ENCODE measurements at regions not wholly inside any gene's neighbourhood (a gene's known extent, or its start where the extent isn't known, plus 50 kb on each side); places are given as distances from the start of the nearest gene placed in this dataset.
"Not testable (repeated sequence)": the region's sequence is repeated elsewhere in the genome, so short reads cannot be mapped to it uniquely, and the experiment has no call there.

GRCh38 chr18:8525692-8526091 is 83.5 kb upstream of the RAB12 start:
- no peak for ATAC-seq
- no peak for DNase-seq
- intact Hi-C loops (cut with DNase I) = no loop called here

- DNase-seq (no peak), ATAC-seq (no peak)
- intact Hi-C loops (cut with DNase I) = no loop called here
These were observed 82.9 kb upstream of the RAB12 start for GRCh38 chr18:8526332-8526731.

GRCh38 chr18:8529609-8530008 is 79.6 kb upstream of the RAB12 start:
- ATAC-seq (no peak), DNase-seq (no peak)
- intact Hi-C loops (cut with DNase I) = no loop called here

GRCh38 chr18:8531084-8531483 is 78.2 kb upstream of the RAB12 start:
- intact Hi-C loops (cut with DNase I); ATAC-seq; DNase-seq: not testable (repeated sequence)

- DNase-seq (no peak), ATAC-seq (no peak)
- intact Hi-C loops (cut with DNase I) = no loop called here
These were observed 73.0 kb upstream of the RAB12 start for GRCh38 chr18:8536231-8536630.

- ATAC-seq (no peak), DNase-seq (no peak)
- intact Hi-C loops (cut with DNase I) = no loop called here
These were observed 72.3 kb upstream of the RAB12 start for GRCh38 chr18:8536922-8537321.

GRCh38 chr18:8537400-8537799 is 71.8 kb upstream of the RAB12 start:
- DNase-seq (no peak), ATAC-seq (no peak)
- intact Hi-C loops (cut with DNase I) = no loop called here

GRCh38 chr18:8538935-8539334 is 70.3 kb upstream of the RAB12 start:
- ATAC-seq = no peak
- intact Hi-C loops (cut with DNase I) = no loop called here
- no peak for DNase-seq

GRCh38 chr18:8546677-8547076 is 62.6 kb upstream of the RAB12 start:
- intact Hi-C loops (cut with DNase I) = no loop called here
- ATAC-seq (no peak), DNase-seq (no peak)

- peak in 1 of 2 donors; percentile 18 for ATAC-seq
- intact Hi-C loops (cut with DNase I) = no loop called here
These were observed 61.1 kb upstream of the RAB12 start for GRCh38 chr18:8548186-8548585.

GRCh38 chr18:8549254-8549757 is 59.9 kb upstream of the RAB12 start:
- DNase-seq = no peak
- intact Hi-C loops (cut with DNase I) = no loop called here
- ATAC-seq = no peak

More at GRCh38 chr18:8548186-8548585, 61.1 kb upstream of the RAB12 start:
- no peak for DNase-seq

GRCh38 chr18:8552151-8552550 is 57.1 kb upstream of the RAB12 start:
- intact Hi-C loops (cut with DNase I) = no loop called here
- no peak for ATAC-seq

GRCh38 chr18:8554354-8554753 is 54.9 kb upstream of the RAB12 start:
- no peak for DNase-seq
- intact Hi-C loops (cut with DNase I) = no loop called here

More at GRCh38 chr18:8552151-8552550, 57.1 kb upstream of the RAB12 start:
- DNase-seq = no peak

GRCh38 chr18:8556424-8556823 is 52.8 kb upstream of the RAB12 start:
- intact Hi-C loops (cut with DNase I) = no loop called here
- no peak for DNase-seq
- no peak for ATAC-seq

More at GRCh38 chr18:8554354-8554753, 54.9 kb upstream of the RAB12 start:
- no peak for ATAC-seq
